GM18498 (cell line): ENCODE measurements at regions not wholly inside any gene's neighbourhood (a gene's known extent, or its start where the extent isn't known, plus 50 kb on each side); places are given as distances from the start of the nearest gene placed in this dataset.
"Not testable (repeated sequence)": the region's sequence is repeated elsewhere in the genome, so short reads cannot be mapped to it uniquely, and the experiment has no call there.

Source experiments
- ATAC-seq: cut with Tn5 transposase; IDR thresholded peaks from one replicate; pipeline ENCODE4 v1.9.1; 2021; ENCODE audit warnings: mild to moderate bottlenecking, moderate library complexity; ENCODE audit not compliant: unreplicated experiment

GRCh38 chr10:46740368-46740767 is 161.4 kb downstream of the SYT15 start:
- not testable (repeated sequence) for ATAC-seq

- not testable (repeated sequence) for ATAC-seq
Observed at GRCh38 chr10:46749003-46749402, 162.2 kb upstream of the PTPN20 start.

- ATAC-seq: not testable (repeated sequence)
Observed at GRCh38 chr10:46749470-46749869, 161.8 kb upstream of the PTPN20 start.

- not testable (repeated sequence) for ATAC-seq
Observed at GRCh38 chr10:46753763-46754162, 157.5 kb upstream of the PTPN20 start.

- ATAC-seq: peak; percentile 65
Observed at GRCh38 chr10:46761471-46761870, 149.8 kb upstream of the PTPN20 start.

GRCh38 chr10:46768515-46769291 is 142.5 kb upstream of the PTPN20 start:
- not testable (repeated sequence) for ATAC-seq

GRCh38 chr10:46773178-46773896 is 137.9 kb upstream of the PTPN20 start:
- ATAC-seq: not testable (repeated sequence)

GRCh38 chr10:46773897-46774236 is 137.4 kb upstream of the PTPN20 start:
- ATAC-seq: not testable (repeated sequence)

- not testable (repeated sequence) for ATAC-seq
Observed at GRCh38 chr10:46774366-46774765, 136.9 kb upstream of the PTPN20 start.

GRCh38 chr10:46774945-46775667 is 136.1 kb upstream of the PTPN20 start:
- ATAC-seq: not testable (repeated sequence)

GRCh38 chr10:46775668-46776059 is 135.6 kb upstream of the PTPN20 start:
- ATAC-seq: not testable (repeated sequence)

- not testable (repeated sequence) for ATAC-seq
Observed at GRCh38 chr10:46779571-46779970, 131.7 kb upstream of the PTPN20 start.

- ATAC-seq: not testable (repeated sequence)
Observed at GRCh38 chr10:46780164-46780563, 131.1 kb upstream of the PTPN20 start.

GRCh38 chr10:46781001-46781400 is 130.2 kb upstream of the PTPN20 start:
- not testable (repeated sequence) for ATAC-seq

- ATAC-seq: not testable (repeated sequence)
Observed at GRCh38 chr10:46782001-46782874, 129.0 kb upstream of the PTPN20 start.

GRCh38 chr10:46784665-46785064 is 126.6 kb upstream of the PTPN20 start:
- not testable (repeated sequence) for ATAC-seq

GRCh38 chr10:46786125-46786517 is 125.1 kb upstream of the PTPN20 start:
- not testable (repeated sequence) for ATAC-seq

- peak; percentile 88 for ATAC-seq
Observed at GRCh38 chr10:46786518-46787320, 124.5 kb upstream of the PTPN20 start.

- peak; percentile 65 for ATAC-seq
Observed at GRCh38 chr10:46787321-46787615, 124.0 kb upstream of the PTPN20 start.
